ENCODE measurements at regions not wholly inside any gene's neighbourhood (a gene's known extent, or its start where the extent isn't known, plus 50 kb on each side); places are given as distances from the start of the nearest gene placed in this dataset.

DNA sequence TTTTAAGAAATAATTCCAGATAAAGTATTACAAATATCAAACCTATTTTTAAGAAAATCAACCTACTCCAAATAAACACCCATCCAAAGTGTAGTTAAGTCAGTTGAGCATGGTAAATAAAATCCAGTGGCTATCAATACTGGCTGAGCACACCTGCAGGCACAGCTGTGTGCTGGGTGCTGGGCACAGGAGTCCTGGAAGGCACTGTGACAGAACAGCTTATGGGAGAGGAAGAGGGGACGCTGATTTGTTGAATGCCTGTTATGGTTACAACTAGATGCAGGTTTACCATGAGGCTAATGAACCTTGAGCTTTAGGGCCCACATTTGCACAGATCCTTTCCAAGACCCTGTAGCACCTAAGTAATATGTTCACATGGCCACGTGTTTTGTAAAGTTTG is 202.7 kb downstream of the MTX2 start:
- Histone ChIP-seq H3K9me3 (ENCODE audit: insufficient read depth, low read depth, low read length) (no peaks in the 10 kb centered on the region), H3K9ac (ENCODE audit: low read depth, low read length) (no peak overlapping the region), H3K4me1 (ENCODE audit: insufficient read depth, low read length) (0 out of 2 replicates have a peak, but pooled peaks cover 2% of the 10 kb centered on the region), H3K27me3 (ENCODE audit: insufficient read depth, low read length) (no peaks in the 10 kb centered on the region), H3K4me3 (ENCODE audit: low read length) (no peak overlapping the region), H3K36me3 (ENCODE audit: insufficient read depth, low read length) (no peaks in the 10 kb centered on the region), H3K27ac (ENCODE audit: low read depth, low read length) (no peak overlapping the region)
- 89% methylated on average over 2 of the region's 2 CpGs for WGBS

DNA sequence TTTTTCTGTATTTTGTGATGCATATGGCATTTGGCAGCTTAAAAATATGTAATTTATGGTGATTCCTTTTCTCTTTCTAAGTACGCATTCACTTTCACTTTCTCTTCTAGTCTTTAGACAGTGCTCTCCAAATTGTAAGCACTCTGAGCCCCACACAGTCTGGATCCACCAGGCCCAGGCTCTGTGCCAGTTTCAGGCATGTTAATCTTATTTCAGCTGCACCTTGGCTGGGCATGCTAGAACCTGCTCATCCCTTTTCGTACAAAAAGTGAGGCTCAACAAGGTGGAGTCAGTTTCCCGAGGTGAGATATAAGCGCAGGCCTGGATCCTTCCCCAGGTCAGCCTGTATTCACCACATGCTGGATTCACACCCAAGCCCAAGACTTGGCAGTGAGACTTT is 203.9 kb downstream of the MTX2 start:
- Histone ChIP-seq H3K9ac (ENCODE audit: low read depth, low read length) (no peak overlapping the region), H3K27me3 (ENCODE audit: insufficient read depth, low read length) (no peaks in the 10 kb centered on the region), H3K27ac (ENCODE audit: low read depth, low read length) (no peak overlapping the region), H3K36me3 (ENCODE audit: insufficient read depth, low read length) (no peaks in the 10 kb centered on the region), H3K4me1 (ENCODE audit: insufficient read depth, low read length) (no peaks in the 10 kb centered on the region), H3K9me3 (ENCODE audit: insufficient read depth, low read depth, low read length) (no peaks in the 10 kb centered on the region), H3K4me3 (ENCODE audit: low read length) (no peak overlapping the region)
- WGBS, result 91% methylated on average over 4 of the region's 4 CpGs

DNA sequence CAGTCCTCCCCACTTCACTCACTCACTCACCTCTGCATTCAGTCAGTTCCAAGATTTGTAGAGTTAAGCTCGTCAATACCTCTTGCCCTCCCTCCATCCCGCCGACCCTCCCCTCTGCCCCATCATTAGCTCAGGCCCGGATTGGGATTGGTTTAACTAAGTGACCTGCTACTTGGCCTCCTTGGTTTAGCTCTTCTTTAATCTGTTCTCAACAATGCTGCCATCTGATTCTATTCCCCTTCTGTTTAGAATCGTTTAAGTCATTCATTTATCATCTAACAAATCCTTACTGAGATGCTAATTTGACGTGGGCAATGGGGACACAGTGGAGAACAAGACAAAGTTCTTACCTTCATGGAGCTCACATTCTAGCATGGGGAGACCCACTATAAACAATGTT is 204.6 kb downstream of the MTX2 start:
- Histone ChIP-seq H3K4me3 (ENCODE audit: low read length) (no peak overlapping the region), H3K27ac (ENCODE audit: low read depth, low read length) (no peak overlapping the region), H3K36me3 (ENCODE audit: insufficient read depth, low read length) (no peaks in the 10 kb centered on the region), H3K27me3 (ENCODE audit: insufficient read depth, low read length) (no peaks in the 10 kb centered on the region), H3K4me1 (ENCODE audit: insufficient read depth, low read length) (no peaks in the 10 kb centered on the region), H3K9ac (ENCODE audit: low read depth, low read length) (no peak overlapping the region), H3K9me3 (ENCODE audit: insufficient read depth, low read depth, low read length) (no peaks in the 10 kb centered on the region)
- 97% methylated on average over 6 of the region's 6 CpGs for WGBS

DNA sequence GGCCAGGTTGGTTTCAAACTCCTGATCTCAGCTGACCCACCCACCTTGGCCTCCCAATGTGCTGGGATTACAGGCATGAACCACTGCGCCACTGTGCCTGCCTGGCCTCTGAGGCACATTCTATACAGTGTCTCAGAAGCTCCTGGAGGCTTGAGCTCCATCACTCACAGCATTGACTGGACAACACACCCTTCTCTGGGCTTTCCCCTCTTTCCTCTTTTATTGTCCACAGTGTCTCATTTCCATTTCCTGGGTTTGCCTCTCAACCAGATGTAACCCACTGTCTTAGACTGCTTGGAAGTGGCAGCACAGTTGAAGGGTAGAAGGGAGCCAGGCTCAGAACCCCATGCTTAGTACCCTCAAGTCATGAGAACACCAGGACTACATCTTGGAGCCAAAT is 208.1 kb downstream of the MTX2 start:
- Histone ChIP-seq H3K27ac (ENCODE audit: low read depth, low read length) (no peak overlapping the region), H3K9ac (ENCODE audit: low read depth, low read length) (no peak overlapping the region), H3K36me3 (ENCODE audit: insufficient read depth, low read length) (no peaks in the 10 kb centered on the region), H3K27me3 (ENCODE audit: insufficient read depth, low read length) (no peaks in the 10 kb centered on the region; the same call in 1 of the 2 replicates), H3K4me3 (ENCODE audit: low read length) (no peak overlapping the region), H3K9me3 (ENCODE audit: insufficient read depth, low read depth, low read length) (no peaks in the 10 kb centered on the region), H3K4me1 (ENCODE audit: insufficient read depth, low read length) (no peaks in the 10 kb centered on the region)
- WGBS, result 96% methylated on average over 1 of the region's 1 CpG

DNA sequence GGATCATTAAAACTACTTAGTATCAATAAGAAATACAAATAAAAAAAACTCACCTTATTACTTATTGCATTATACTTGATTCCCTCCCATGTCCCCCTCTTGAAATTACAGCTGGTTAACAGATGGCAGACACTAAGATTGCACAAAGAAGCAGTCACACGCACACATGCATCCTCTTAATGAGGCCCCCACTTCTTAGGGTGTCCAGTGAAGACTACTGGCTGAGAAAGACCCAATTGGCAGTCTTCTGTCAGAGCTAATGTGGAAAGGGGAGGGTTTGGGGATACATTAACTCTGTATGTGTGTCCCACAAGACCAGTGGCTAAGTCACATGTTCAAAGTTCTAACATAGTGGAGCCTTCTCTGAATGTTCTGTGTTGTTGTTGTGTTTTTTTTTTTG is 210.7 kb downstream of the MTX2 start:
- Histone ChIP-seq H3K27me3 (ENCODE audit: insufficient read depth, low read length) (no peaks in the 10 kb centered on the region; the same call in 1 of the 2 replicates), H3K4me3 (ENCODE audit: low read length) (no peak overlapping the region), H3K9ac (ENCODE audit: low read depth, low read length) (no peak overlapping the region), H3K27ac (ENCODE audit: low read depth, low read length) (no peak overlapping the region), H3K9me3 (ENCODE audit: insufficient read depth, low read depth, low read length) (no peaks in the 10 kb centered on the region), H3K4me1 (ENCODE audit: insufficient read depth, low read length) (no peaks in the 10 kb centered on the region), H3K36me3 (ENCODE audit: insufficient read depth, low read length) (no peaks in the 10 kb centered on the region)
- WGBS, result 94% methylated on average over 1 of the region's 1 CpG

DNA sequence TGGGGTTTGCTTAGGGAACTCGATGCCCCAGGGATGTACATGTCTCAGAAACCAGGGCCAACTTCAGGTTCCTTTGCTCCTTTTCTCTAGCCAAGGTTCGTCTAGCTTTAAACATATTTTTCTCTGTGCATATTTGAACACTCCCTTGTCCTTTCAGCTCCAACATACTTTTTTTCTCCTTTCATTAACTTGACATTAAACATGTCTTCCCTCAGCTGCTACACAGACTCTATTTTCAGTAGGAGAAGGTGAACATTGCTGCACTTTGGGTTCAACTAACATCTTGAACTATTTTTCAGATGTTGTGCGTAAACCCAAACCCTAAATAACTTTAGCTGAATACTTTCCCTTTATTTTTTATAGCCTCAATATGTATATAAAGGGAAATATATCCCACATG is 212.9 kb downstream of the MTX2 start:
- no peak overlapping the region for H3K4me3 ChIP-seq (ENCODE audit: low read length)
- no peaks in the 10 kb centered on the region for H3K9me3 ChIP-seq (ENCODE audit: insufficient read depth, low read depth, low read length)
- H3K4me1 ChIP-seq (ENCODE audit: insufficient read depth, low read length), result no peaks in the 10 kb centered on the region
- no peaks in the 10 kb centered on the region; the same call in 1 of the 2 replicates for H3K27me3 ChIP-seq (ENCODE audit: insufficient read depth, low read length)
- WGBS, result 95% methylated on average over 3 of the region's 3 CpGs
- H3K27ac ChIP-seq (ENCODE audit: low read depth, low read length), result no peak overlapping the region
- H3K36me3 ChIP-seq (ENCODE audit: insufficient read depth, low read length), result no peaks in the 10 kb centered on the region
- no peak overlapping the region for H3K9ac ChIP-seq (ENCODE audit: low read depth, low read length)

DNA sequence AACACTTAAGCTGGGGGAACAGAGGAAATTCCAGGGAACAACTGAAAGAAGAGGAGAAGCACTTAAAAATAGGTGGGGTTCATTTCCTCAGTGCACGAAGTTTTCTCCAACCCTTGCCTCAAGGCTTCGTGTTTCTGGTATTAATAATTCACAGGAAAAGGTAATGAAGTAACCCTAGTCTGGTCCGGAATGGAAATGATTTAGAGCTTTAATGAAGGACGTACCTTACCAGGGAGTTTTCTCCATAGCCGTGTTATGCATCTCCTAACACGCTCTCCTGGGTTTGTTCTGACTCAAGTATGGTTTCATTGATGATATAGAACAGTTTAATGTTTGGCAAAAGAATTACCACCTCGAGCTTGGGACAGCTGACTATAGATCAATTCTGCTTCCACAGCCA is 214.2 kb downstream of the MTX2 start:
- Histone ChIP-seq H3K36me3 (ENCODE audit: insufficient read depth, low read length) (no peaks in the 10 kb centered on the region), H3K27me3 (ENCODE audit: insufficient read depth, low read length) (peaks cover 5% of the 10 kb centered on the region), H3K27ac (ENCODE audit: low read depth, low read length) (no peak overlapping the region), H3K4me1 (ENCODE audit: insufficient read depth, low read length) (no peaks in the 10 kb centered on the region), H3K4me3 (ENCODE audit: low read length) (no peak overlapping the region), H3K9me3 (ENCODE audit: insufficient read depth, low read depth, low read length) (no peaks in the 10 kb centered on the region), H3K9ac (ENCODE audit: low read depth, low read length) (no peak overlapping the region)
- WGBS, result 87% methylated on average over 7 of the region's 7 CpGs

DNA sequence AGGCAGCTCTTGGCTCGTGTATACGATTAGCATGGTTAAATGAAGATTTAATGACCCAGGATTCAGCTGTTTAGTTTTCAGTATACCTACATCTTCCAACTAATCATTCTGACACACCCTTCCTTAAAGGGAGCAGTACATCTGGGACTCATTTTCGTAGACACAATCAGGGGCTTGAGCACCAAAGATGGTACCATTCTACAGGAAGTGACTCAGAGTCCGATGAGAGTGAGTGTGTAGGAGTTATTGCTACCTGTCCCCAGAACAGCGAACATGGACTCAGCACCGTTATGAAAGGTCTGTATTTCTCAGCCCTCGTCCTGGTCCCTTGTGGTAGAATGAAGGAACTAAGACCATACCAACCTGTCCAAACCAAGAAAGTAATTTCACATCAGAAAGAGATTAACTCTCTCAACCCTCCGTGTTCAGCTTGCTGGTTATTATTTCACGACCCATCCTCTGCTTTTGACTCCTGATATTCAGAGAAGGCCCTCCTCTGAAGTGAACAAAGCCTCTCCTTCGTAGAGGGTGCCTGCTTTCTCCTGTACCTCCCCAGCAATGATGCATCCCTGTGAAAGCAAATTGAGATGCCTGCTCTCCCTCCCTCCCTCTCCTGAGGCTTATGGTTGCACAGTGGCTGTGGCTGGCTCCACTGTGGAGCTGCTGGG is 214.8 kb downstream of the MTX2 start:
- Histone ChIP-seq H3K9me3 (ENCODE audit: insufficient read depth, low read depth, low read length) (no peaks in the 10 kb centered on the region), H3K36me3 (ENCODE audit: insufficient read depth, low read length) (no peaks in the 10 kb centered on the region), H3K27me3 (ENCODE audit: insufficient read depth, low read length) (peaks cover 10% of the 10 kb centered on the region), H3K27ac (ENCODE audit: low read depth, low read length) (no peak overlapping the region), H3K9ac (ENCODE audit: low read depth, low read length) (no peak overlapping the region), H3K4me1 (ENCODE audit: insufficient read depth, low read length) (no peaks in the 10 kb centered on the region), H3K4me3 (ENCODE audit: low read length) (no peak overlapping the region)
- 89% methylated on average over 10 of the region's 10 CpGs for WGBS

DNA sequence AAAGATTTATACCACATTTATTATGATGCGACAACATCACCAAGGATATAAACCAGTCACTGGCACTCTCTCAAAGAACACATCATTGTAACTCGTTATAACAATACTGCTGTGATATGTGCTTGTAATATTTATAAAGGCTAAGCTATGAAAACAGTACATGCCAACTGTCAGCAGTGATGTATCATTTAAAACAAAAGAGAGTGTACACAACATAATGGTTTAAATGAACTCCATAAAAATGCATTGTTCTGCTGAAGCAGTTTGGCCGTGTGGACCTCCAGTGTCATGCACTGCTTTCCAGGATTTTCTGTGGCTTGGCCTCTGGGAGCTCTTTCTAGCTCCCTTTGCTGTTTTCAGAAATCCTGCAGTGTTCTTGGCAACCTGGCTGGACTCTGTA is 215.6 kb downstream of the MTX2 start:
- H3K4me3 ChIP-seq (ENCODE audit: low read length), result no peak overlapping the region
- H3K36me3 ChIP-seq (ENCODE audit: insufficient read depth, low read length), result no peaks in the 10 kb centered on the region
- 95% methylated on average over 2 of the region's 3 CpGs for WGBS
- no peaks in the 10 kb centered on the region; the same call in 1 of the 2 replicates for H3K4me1 ChIP-seq (ENCODE audit: insufficient read depth, low read length)
- peaks cover 18% of the 10 kb centered on the region for H3K27me3 ChIP-seq (ENCODE audit: insufficient read depth, low read length)
- H3K9me3 ChIP-seq (ENCODE audit: insufficient read depth, low read depth, low read length), result no peaks in the 10 kb centered on the region
- H3K27ac ChIP-seq (ENCODE audit: low read depth, low read length), result no peak overlapping the region
- no peak overlapping the region for H3K9ac ChIP-seq (ENCODE audit: low read depth, low read length)

DNA sequence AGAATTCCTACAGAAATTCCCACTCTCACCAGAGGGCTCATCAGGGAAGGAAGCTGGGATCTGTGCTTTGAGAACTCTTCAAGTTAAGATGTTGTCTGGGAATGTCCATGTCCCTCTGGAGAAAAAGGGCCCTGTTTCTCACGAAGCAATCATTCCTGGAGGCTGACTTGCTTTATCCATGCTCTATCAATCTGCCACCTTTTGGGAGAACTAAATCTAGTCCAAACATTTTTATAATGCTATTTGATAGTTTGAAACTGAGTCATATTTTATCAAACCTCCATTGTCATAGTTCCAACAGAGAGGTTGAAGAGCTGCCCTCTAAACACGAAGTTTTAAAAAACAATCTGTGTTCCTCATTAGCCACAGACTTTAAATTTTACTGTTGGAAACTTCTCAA is 219.2 kb downstream of the MTX2 start:
- Histone ChIP-seq H3K4me1 (ENCODE audit: insufficient read depth, low read length) (no peaks in the 10 kb centered on the region; the same call in 1 of the 2 replicates), H3K4me3 (ENCODE audit: low read length) (no peak overlapping the region), H3K36me3 (ENCODE audit: insufficient read depth, low read length) (no peaks in the 10 kb centered on the region), H3K9ac (ENCODE audit: low read depth, low read length) (no peak overlapping the region), H3K27me3 (ENCODE audit: insufficient read depth, low read length) (peaks cover 35% of the 10 kb centered on the region), H3K9me3 (ENCODE audit: insufficient read depth, low read depth, low read length) (no peaks in the 10 kb centered on the region), H3K27ac (ENCODE audit: low read depth, low read length) (no peak overlapping the region)
- 90% methylated on average over 1 of the region's 2 CpGs for WGBS

DNA sequence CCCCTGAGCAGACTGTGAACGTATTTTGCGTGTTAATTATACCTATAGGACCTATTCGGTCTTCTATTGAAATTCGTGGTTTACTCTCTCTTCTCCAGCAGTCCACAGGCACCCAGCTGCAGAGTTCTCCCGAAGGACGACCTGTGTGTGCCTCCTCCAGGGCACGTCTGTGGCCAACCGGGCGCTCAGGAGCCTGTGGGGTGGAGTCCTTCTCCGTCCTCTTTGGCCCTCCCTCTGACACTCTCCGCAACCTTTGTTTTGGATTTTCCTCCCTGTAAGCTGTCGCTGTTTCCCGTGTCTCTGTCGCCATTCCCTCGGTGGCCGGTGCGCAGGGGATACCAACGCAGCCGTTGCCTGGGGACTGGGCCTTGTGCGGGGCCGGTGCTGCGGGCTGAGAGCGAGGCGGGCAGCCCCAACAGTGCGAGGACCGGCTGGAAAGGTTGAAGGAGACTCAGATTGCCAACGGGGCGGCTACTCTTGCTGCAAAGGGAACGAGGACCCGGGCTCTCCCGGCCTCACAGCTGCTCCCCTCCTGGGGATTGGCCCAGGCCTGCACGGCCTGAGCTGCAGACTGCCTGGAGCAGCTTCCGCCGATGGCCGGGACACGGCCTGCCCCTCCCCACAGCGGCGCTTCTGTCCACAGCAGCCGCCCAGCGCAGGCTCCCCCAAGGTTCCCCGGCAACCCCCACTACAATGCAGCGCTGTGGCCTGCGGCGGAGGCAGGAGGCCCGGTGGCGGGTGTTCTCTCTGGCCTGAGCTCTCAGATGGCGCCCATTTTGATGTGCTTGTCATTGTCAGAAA is 221.0 kb downstream of the MTX2 start:
- 51% methylated on average over 47 of the region's 47 CpGs for WGBS
- 0 out of 2 replicates have a peak overlapping the region, but pooled peaks have one; percentile 12 for H3K9ac ChIP-seq (ENCODE audit: low read depth, low read length)
- no peak overlapping the region for H3K27ac ChIP-seq (ENCODE audit: low read depth, low read length)
- peaks cover 35% of the 10 kb centered on the region for H3K27me3 ChIP-seq (ENCODE audit: insufficient read depth, low read length)
- no peaks in the 10 kb centered on the region; the same call in 1 of the 2 replicates for H3K4me1 ChIP-seq (ENCODE audit: insufficient read depth, low read length)
- H3K36me3 ChIP-seq (ENCODE audit: insufficient read depth, low read length), result no peaks in the 10 kb centered on the region
- no peaks in the 10 kb centered on the region for H3K9me3 ChIP-seq (ENCODE audit: insufficient read depth, low read depth, low read length)
- H3K4me3 ChIP-seq (ENCODE audit: low read length), result peak overlapping the region; percentile 35

All from HUES64 (cell line).